ENCODE measurements at regions not wholly inside any gene's neighbourhood (a gene's known extent, or its start where the extent isn't known, plus 50 kb on each side); places are given as distances from the start of the nearest gene placed in this dataset.

DNA sequence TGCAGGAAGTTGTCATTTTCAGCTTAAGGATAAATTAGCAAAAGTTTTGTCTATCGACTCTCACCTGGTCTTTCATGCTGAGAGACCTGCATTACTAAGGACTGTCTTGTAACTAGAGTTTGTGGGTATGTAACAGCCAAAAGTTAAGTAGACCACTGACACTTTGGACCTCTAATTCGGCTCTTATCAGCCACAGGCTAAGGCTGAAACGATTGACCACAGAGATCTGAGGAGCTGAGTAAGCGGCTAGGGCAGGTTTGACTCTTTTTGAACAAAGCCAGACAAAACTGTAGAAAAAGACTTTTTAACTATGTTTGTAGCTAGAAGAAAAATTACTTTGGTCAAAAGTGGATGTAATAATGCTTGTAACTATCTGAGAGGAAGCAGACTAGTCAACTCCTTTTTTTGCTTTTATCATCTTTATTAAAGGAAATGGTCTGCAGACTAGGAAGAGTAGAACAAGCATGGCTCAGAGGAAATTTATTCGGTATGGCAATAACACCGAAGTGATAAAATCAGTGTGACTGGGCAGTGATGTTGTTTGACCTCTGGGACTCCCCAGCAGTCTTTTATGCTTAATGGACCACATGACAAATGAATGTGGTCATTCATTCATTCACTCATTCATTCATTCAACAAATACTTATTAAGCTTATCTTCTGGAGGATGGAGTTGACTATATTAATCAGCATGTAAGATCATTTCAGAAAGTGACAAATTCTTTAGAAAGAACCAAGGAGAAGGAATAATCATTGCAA lies 725.0 kb upstream of the HS3ST5 start:
- TF ChIP-seq, protein P1, sequence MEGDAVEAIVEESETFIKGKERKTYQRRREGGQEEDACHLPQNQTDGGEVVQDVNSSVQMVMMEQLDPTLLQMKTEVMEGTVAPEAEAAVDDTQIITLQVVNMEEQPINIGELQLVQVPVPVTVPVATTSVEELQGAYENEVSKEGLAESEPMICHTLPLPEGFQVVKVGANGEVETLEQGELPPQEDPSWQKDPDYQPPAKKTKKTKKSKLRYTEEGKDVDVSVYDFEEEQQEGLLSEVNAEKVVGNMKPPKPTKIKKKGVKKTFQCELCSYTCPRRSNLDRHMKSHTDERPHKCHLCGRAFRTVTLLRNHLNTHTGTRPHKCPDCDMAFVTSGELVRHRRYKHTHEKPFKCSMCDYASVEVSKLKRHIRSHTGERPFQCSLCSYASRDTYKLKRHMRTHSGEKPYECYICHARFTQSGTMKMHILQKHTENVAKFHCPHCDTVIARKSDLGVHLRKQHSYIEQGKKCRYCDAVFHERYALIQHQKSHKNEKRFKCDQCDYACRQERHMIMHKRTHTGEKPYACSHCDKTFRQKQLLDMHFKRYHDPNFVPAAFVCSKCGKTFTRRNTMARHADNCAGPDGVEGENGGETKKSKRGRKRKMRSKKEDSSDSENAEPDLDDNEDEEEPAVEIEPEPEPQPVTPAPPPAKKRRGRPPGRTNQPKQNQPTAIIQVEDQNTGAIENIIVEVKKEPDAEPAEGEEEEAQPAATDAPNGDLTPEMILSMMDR (IDR thresholded peaks at IDR 0.05; ENCODE audit: low read length), result no peak
- no peak for TF ChIP-seq EZH2 (IDR thresholded peaks at IDR 0.05; ENCODE audit: borderline replicate concordance, low read length)

All from OCI-LY1 (cell line).